Glomerular endothelial cell (primary cell): ENCODE measurements at regions not wholly inside any gene's neighbourhood (a gene's known extent, or its start where the extent isn't known, plus 50 kb on each side); places are given as distances from the start of the nearest gene placed in this dataset.

Experiments
- DNase-seq: peaks from one replicate; pipeline ENCODE4 v3.0.0-alpha.2; 2011; ENCODE audit warnings: low read depth, low spot score; ENCODE audit errors: extremely low read depth

GRCh38 chr3:117117188-117117936 is 407.8 kb downstream of the TUSC7 start:
- no peak for DNase-seq

GRCh38 chr3:117118604-117119003 is 409.0 kb downstream of the TUSC7 start:
- no peak for DNase-seq

DNA sequence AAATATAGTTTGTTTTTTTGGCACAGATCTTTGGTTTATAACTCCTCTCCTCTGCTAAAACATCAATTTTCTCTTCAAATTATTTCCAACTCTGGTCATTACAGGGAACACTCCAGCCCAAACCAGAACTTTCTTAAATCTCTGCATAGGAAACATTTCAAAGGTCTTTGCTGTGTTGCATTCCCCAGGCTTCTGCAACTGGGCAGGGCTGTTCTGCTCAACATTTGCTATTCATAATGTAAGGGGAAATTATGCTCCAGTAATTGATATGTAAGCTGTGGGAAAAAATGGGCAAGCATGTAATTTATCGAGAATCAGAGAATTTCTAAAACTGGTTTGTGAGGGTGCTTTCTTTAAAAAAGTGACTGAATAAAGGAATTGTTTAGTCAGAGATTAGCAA is 410.4 kb downstream of the TUSC7 start:
- no peak for DNase-seq

GRCh38 chr3:117122609-117123008 is 413.0 kb downstream of the TUSC7 start:
- no peak for DNase-seq

- no peak for DNase-seq
These were observed 416.9 kb downstream of the TUSC7 start for GRCh38 chr3:117126460-117126859.

- DNase-seq, result no peak
These were observed 417.5 kb downstream of the TUSC7 start for GRCh38 chr3:117126946-117127546.

DNA sequence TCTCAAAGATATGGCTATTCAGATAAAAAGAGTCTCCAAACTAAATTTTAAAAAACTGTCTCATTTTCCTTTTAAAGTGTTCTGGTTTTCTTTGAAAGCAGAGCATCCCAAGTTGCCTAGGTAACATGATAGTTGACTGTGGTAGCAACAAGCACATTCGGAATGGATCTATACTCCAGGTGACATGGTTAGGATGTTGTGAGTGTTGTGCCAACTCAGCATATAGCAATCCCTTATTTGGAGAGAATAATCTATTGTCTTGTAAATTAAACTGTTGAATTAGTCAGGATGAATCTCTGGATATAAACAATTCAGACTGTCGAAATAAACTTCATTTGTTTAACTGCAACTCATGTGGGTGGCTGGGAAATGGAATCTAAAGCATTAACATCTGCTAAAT is 418.6 kb downstream of the TUSC7 start:
- no peak for DNase-seq

GRCh38 chr3:117128872-117129271 is 419.3 kb downstream of the TUSC7 start:
- no peak for DNase-seq

- no peak for DNase-seq
These were observed 419.9 kb downstream of the TUSC7 start for GRCh38 chr3:117129516-117129915.

- no peak for DNase-seq
These were observed 420.6 kb downstream of the TUSC7 start for GRCh38 chr3:117130222-117130621.

GRCh38 chr3:117131259-117131658 is 421.7 kb downstream of the TUSC7 start:
- no peak for DNase-seq

DNA sequence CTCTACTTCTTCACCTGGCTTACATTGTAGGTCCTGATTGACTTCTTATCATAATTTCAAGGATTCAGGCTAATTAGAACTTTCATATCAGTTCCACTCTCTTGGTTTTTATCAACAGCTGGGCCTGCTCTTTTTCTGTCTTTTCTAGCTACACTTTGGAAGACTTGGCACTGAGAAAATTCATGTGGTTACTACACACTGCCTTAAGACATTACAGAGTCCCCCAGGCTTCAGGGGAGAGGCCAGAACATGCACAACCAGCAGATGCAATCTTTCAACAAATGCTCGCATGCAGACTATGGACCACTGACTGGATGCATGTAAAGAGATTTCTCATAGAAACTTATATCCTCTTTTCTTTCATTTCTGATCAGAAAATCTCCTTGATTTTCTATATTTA is 423.5 kb downstream of the TUSC7 start:
- no peak for DNase-seq

DNA sequence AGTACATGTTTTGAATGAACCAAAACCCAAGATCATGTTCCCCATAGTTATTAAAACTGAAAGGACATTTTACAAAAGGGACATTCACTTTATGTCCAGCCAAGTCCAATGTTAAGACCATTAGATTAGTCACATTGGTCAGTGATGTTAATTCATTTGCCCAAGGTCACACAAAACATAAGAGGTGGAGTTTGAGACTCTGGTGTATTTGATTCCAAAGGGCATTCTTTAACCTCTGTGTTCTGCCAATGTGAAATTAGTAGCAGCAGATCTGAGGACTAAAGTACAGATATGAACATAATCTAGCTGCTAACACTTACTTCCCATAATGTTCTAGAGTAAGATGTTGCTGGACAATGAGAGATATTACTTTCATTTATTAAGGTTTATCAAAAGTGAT is 425.6 kb downstream of the TUSC7 start:
- DNase-seq, result no peak

GRCh38 chr3:117136003-117136402 is 426.4 kb downstream of the TUSC7 start:
- no peak for DNase-seq

GRCh38 chr3:117137065-117137464 is 427.5 kb downstream of the TUSC7 start:
- no peak for DNase-seq

- no peak for DNase-seq
These were observed 430.1 kb downstream of the TUSC7 start for GRCh38 chr3:117139681-117140080.

DNA sequence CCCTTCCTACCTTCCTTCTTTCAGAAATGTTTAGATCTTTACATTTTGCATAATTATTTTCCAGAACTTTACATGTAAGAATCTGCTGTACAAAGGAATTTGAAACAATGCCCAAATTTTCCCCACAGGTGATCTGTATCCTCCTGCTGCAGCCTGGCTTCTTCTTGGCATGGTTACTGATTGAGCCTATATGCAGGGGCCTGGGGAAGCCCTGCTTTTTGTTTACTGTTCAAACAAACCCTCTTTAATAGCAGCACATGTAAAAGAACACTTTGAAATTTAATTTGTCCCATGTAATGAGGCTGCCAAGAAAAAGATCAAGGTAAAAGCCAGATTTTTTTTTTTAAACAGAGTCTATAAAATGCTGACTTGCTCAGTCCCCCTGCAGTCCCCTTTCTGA is 432.2 kb downstream of the TUSC7 start:
- no peak for DNase-seq

GRCh38 chr3:117144853-117145252 is 435.3 kb downstream of the TUSC7 start:
- DNase-seq, result no peak

DNA sequence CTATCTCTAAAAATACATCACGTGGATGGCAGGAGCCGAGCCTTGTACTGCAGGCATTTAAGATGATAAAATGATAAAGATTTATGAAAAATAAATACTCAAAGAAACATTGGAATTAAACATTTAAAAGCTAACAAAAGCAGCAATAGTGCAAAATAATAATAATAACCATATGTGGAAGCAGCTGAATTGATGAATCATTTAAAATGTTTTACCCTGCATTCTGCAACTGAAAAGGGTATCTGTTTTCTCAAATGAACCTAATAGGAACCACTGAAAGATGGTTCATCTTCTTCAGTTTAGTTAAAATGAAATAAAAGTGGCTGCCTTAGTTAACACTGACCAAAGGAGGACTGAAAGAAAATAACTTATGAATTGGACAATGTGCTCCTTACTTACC is 436.1 kb downstream of the TUSC7 start:
- no peak for DNase-seq

DNA sequence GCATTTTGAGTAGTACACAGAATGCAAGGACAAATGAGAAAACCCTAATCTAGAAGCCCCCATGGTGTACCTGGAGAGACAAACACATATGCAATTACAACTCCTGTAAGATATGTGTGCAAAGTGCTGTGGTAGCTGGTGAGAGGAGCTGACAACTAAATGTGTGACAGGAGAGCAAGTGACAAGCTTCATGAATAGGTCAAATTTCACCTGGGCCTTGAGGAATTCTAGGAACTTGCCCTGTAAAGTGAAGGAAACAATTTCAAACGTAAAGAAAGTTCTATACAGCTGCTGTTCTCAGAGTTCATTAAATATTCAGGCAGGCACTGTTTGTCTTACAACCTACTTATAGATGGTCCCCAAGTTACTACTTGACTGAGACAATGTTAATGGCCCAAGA is 437.0 kb downstream of the TUSC7 start:
- no peak for DNase-seq

- no peak for DNase-seq
These were observed 440.0 kb downstream of the TUSC7 start for GRCh38 chr3:117149584-117149983.

- DNase-seq, result no peak
These were observed 441.0 kb downstream of the TUSC7 start for GRCh38 chr3:117150628-117151027.

GRCh38 chr3:117160176-117160575 is 450.6 kb downstream of the TUSC7 start:
- no peak for DNase-seq
